Lung (tissue), 11 donors: ENCODE measurements at regions not wholly inside any gene's neighbourhood (a gene's known extent, or its start where the extent isn't known, plus 50 kb on each side); places are given as distances from the start of the nearest gene placed in this dataset.
A peak's percentile ranks its signal among the peaks of the same experiment; 100 is the strongest.

Experiments
- ATAC-seq: fragments of 200-7000 bp; cut with Tn5 transposase; one replicate; pipeline ENCODE4 v1.9.1; 2020; ENCODE audit warnings: moderate number of reproducible peaks; ENCODE audit not compliant: insufficient read depth, low FRiP score
- DNase-seq, 3 donors: peaks; one replicate each; pipeline ENCODE4 v3.0.0-alpha.2; 2013 to 2017
- H3K27ac ChIP-seq, 2 donors: one replicate each; pipeline ENCODE4 v1.5.1; 2013; ENCODE audit warnings: mild to moderate bottlenecking in 2 of 2, moderate library complexity in 2 of 2, control low read depth in 1 of 2, inconsistent platforms in 1 of 2, low read depth in 1 of 2, low read length in 1 of 2
- H3K27me3 ChIP-seq, 3 donors: one replicate each; pipeline ENCODE4 v1.5.1; 2013; ENCODE audit warnings: low read length in 2 of 3; ENCODE audit not compliant: control insufficient read depth in 3 of 3, insufficient read depth in 3 of 3
- H3K36me3 ChIP-seq, 4 donors: one replicate each; pipeline ENCODE4 v1.5.1; 2013; ENCODE audit warnings: low read length in 4 of 4, mild to moderate bottlenecking in 1 of 4, moderate library complexity in 1 of 4; ENCODE audit not compliant: control insufficient read depth in 4 of 4, insufficient read depth in 4 of 4
- H3K4me1 ChIP-seq, 5 donors: one replicate each; pipeline ENCODE4 v1.5.1; 2013; ENCODE audit warnings: low read length in 5 of 5, mild to moderate bottlenecking in 2 of 5, moderate library complexity in 1 of 5; ENCODE audit not compliant: control insufficient read depth in 5 of 5, insufficient read depth in 5 of 5
- H3K4me3 ChIP-seq: one replicate; pipeline ENCODE4 v1.5.1; 2013; ENCODE audit warnings: mild to moderate bottlenecking, control low read depth, moderate library complexity
- H3K9ac ChIP-seq, 2 donors: one replicate each; pipeline ENCODE4 v1.5.1; 2013; ENCODE audit warnings: low read length in 2 of 2, control low read depth in 1 of 2; ENCODE audit not compliant: insufficient read depth in 1 of 2
- H3K9me3 ChIP-seq, 4 donors: one replicate each; pipeline ENCODE4 v1.5.1; 2013; ENCODE audit warnings: low read length in 3 of 4, mild to moderate bottlenecking in 1 of 4, moderate library complexity in 1 of 4; ENCODE audit not compliant: control insufficient read depth in 4 of 4, insufficient read depth in 3 of 4
- WGBS, 2 donors: extraction: QIAGEN DNeasy Blood & Tissue Kit; methylation state at CpG; one replicate each; pipeline ENCODE4 v1.1.7; 2013; 5-methylcytosine and 5-hydroxymethylcytosine counted together
- TF ChIP-seq, protein P1 (sequence below): IDR thresholded peaks from 2 replicates; pipeline ENCODE4 v1.5.1; 2012; ENCODE audit warnings: mild to moderate bottlenecking; ENCODE audit errors: control extremely low read depth, extremely low read depth
- donor health status: control.
- donor health status: control.
- donor health status: Bipolar disorder and iron deficiency.
- donor health status: healthy.
- donor health status: DM: yes; HTN: yes; CAD: no.

DNA sequence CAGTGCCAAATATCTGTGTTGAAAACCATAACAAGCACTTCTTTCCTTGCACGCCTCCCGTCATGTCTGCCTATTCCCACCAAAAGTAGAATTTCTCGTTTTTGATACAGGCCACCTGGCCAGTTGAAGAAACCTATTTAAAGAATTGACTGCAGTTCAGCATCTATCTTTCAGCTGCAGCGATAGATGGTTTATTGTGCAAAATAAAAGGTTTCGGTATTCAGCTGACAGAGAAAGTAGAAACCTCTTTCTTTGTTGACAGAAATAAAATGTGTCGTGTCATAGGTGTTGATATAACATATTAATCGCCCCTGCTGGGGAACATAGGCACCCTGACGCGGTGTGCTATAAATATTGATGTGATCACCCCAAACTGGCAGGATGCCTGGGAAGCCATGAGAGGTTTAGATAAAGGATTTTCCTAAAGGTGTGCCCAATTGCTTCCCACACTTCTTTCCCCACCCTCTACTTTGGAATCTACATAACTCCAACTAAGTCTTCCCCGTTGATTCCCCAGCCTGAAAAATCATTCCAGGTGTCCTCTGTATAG, 570.4 kb downstream of the CCDC85A start:
- H3K27me3 ChIP-seq: no peaks in the 10 kb centered on the region
- DNase-seq (no peak), ATAC-seq (no peak)
- no peak overlapping the region for H3K9ac ChIP-seq
- H3K27ac ChIP-seq: no peak overlapping the region
- H3K4me1 ChIP-seq: no peaks in the 10 kb centered on the region
- H3K9me3 ChIP-seq: no peaks in the 10 kb centered on the region
- H3K36me3 ChIP-seq: no peaks in the 10 kb centered on the region
- no peak overlapping the region for H3K4me3 ChIP-seq
- TF ChIP-seq, protein P1, sequence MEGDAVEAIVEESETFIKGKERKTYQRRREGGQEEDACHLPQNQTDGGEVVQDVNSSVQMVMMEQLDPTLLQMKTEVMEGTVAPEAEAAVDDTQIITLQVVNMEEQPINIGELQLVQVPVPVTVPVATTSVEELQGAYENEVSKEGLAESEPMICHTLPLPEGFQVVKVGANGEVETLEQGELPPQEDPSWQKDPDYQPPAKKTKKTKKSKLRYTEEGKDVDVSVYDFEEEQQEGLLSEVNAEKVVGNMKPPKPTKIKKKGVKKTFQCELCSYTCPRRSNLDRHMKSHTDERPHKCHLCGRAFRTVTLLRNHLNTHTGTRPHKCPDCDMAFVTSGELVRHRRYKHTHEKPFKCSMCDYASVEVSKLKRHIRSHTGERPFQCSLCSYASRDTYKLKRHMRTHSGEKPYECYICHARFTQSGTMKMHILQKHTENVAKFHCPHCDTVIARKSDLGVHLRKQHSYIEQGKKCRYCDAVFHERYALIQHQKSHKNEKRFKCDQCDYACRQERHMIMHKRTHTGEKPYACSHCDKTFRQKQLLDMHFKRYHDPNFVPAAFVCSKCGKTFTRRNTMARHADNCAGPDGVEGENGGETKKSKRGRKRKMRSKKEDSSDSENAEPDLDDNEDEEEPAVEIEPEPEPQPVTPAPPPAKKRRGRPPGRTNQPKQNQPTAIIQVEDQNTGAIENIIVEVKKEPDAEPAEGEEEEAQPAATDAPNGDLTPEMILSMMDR: no peak
- 71 to 81% methylated on average over 10 of the region's 10 CpGs for WGBS, 2 donors

DNA sequence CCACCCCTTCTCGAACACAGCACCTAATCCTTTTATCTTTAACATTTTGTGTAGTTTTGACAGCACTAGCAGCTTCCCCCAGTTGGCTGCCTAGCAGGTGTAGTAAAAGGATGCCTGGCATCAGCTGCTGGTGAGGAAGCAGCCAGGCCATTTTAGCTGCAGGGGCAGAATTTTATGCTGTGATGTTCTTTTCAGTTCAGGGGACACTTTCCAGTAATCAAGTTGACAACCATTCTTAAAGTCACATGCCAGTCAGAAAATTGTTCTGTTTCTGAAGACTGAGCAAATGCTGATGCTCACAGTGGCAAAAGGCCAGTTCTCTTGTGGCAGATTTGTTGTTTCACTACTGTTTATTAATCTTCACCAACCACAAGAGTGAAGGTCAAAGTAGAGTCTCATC, 570.8 kb downstream of the CCDC85A start:
- Histone ChIP-seq H3K9me3 (no peaks in the 10 kb centered on the region), H3K9ac (no peak overlapping the region), H3K27ac (no peak overlapping the region), H3K27me3 (no peaks in the 10 kb centered on the region), H3K36me3 (no peaks in the 10 kb centered on the region), H3K4me1 (no peaks in the 10 kb centered on the region), H3K4me3 (no peak overlapping the region)
- TF ChIP-seq, protein P1: no peak
- ATAC-seq: no peak
- DNase-seq: no peak
- 80 to 87% methylated on average over 1 of the region's 1 CpG for WGBS, 2 donors

DNA sequence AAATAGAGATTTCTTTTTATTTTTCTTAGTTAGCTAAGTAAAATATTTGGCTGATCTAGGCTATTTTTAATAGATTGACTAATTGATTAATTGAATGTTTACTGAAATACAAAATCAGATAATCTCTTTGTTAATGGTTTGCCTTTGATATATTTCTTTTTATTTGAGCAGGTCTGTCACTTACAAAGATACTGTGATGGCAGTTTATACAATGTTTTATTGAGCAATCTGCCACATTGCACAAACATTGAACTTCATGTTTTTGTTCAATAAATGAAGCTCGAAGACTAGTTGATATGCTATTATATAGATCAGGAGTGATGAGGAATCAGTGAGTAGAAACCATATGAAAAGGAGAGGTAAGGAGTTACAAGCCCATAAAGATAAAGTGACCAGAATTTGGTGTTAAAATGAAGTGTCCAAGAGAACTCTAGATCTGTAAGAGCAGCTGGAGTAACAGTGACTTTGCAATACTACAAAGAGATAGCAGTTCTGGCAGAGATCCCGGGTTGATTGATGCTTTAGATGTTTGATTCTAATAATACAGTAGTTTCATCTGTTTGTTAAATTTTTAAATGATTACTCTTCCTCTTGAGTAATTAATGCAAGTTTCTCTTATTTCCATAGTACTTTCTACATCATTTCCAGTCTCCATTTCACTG, 574.2 kb downstream of the CCDC85A start:
- WGBS, 2 donors: 62 to 82% methylated on average over 2 of the region's 2 CpGs
- DNase-seq (peak in 1 of 3 donors; percentile 12), ATAC-seq (no peak)
- no peak overlapping the region for H3K27ac ChIP-seq
- no peaks in the 10 kb centered on the region for H3K27me3 ChIP-seq
- no peaks in the 10 kb centered on the region for H3K9me3 ChIP-seq
- TF ChIP-seq, protein P1: no peak
- no peak overlapping the region for H3K4me3 ChIP-seq
- H3K36me3 ChIP-seq: no peaks in the 10 kb centered on the region
- no peaks in the 10 kb centered on the region for H3K4me1 ChIP-seq
- no peak overlapping the region for H3K9ac ChIP-seq

DNA sequence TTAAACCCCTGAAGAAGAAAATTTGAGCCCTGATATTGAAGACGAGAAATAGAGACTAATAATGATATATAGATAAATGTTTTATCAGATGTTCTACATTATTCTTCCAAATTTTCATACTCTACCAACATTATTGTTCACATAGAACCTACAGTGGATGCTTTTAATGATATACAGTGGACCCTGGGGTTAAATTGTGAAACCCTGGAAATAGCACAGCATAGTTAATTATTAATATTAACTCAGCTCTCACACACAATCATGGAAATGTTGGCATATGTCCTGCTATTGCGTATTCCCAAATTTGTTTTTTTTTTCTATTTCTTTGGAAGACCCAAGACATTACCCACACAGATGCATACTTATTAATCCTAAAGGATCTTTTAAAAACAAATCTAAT, 579.9 kb downstream of the CCDC85A start:
- H3K4me3 ChIP-seq: no peak overlapping the region
- ATAC-seq (no peak), DNase-seq (no peak)
- TF ChIP-seq, protein P1: no peak
- no peaks in the 10 kb centered on the region for H3K4me1 ChIP-seq
- no peaks in the 10 kb centered on the region for H3K9me3 ChIP-seq
- 80 to 85% methylated on average over 2 of the region's 2 CpGs for WGBS, 2 donors
- H3K27ac ChIP-seq: no peak overlapping the region
- no peak overlapping the region for H3K9ac ChIP-seq
- H3K27me3 ChIP-seq: no peaks in the 10 kb centered on the region
- no peaks in the 10 kb centered on the region for H3K36me3 ChIP-seq
